Uterus (tissue), 2 donors: ENCODE measurements at regions not wholly inside any gene's neighbourhood (a gene's known extent, or its start where the extent isn't known, plus 50 kb on each side); places are given as distances from the start of the nearest gene placed in this dataset.

Experiments
- CTCF ChIP-seq, 4 experiments: fragments of 200-600 bp in 2 of 4; fragments of 450-650 bp in 2 of 4; sonication (generic) in 2 of 4; IDR thresholded peaks; one replicate each; pipeline ENCODE4 v1.5.1; 2016 to 2019; ENCODE audit warnings: antibody characterized with exemption in 4 of 4, mild to moderate bottlenecking in 2 of 4, moderate library complexity in 1 of 4
- POLR2A ChIP-seq, 2 donors: fragments of 450-650 bp; IDR thresholded peaks; one replicate each; pipeline ENCODE4 v1.6.1; 2016; ENCODE audit warnings: antibody characterized with exemption in 2 of 2, mild to moderate bottlenecking in 1 of 2, moderate library complexity in 1 of 2

DNA sequence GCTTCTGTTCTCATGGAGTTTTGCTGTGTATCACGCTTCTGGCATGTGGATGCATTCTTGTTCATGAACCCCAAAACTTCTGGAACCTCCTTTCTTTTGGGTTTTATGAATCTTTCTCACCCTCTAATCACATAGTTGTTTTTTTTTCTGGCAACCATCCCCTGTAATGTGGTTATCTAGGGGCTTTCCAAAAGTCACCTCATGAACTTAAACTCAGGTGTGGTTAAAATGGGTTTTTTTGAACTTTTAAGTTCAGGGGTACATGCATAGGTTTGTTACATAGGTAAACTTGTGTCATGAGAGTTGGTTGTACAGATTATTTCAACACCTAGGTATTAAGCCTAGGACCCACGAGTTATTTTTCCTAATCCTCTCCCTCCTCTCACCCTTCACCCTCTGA lies 1099.4 kb upstream of the SLIT2 start:
- TF ChIP-seq CTCF (IDR thresholded peaks at IDR 0.05) (no peak), POLR2A (IDR thresholded peaks at IDR 0.05) (no peak)
